Sigmoid colon (tissue), 4 donors: ENCODE measurements at regions not wholly inside any gene's neighbourhood (a gene's known extent, or its start where the extent isn't known, plus 50 kb on each side); places are given as distances from the start of the nearest gene placed in this dataset.

ENCODE experiments used
- CTCF ChIP-seq, 4 experiments: fragments of 450-650 bp in 3 of 4; fragments of 200-600 bp in 1 of 4; IDR thresholded peaks; one replicate each; pipeline ENCODE4 v1.5.1; 2016 to 2019; ENCODE audit warnings: antibody characterized with exemption in 4 of 4, mild to moderate bottlenecking in 3 of 4, moderate library complexity in 2 of 4
- EP300 ChIP-seq, 4 donors: sonication (generic); formaldehyde crosslinking; IDR thresholded peaks; one replicate each; pipeline ENCODE4 v1.6.1; 2017; ENCODE audit warnings: antibody characterized with exemption in 4 of 4

GRCh38 chr3:7924228-7924627 is 577.4 kb upstream of the LMCD1 start:
- no peak for TF ChIP-seq CTCF (IDR thresholded peaks at IDR 0.05)
- TF ChIP-seq EP300 (IDR thresholded peaks at IDR 0.05) = no peak
